HL-60 (cell line): ENCODE measurements at regions not wholly inside any gene's neighbourhood (a gene's known extent, or its start where the extent isn't known, plus 50 kb on each side); places are given as distances from the start of the nearest gene placed in this dataset.

Experiments used
- DNase-seq, 2 experiments: peaks; one replicate each; pipeline ENCODE4 v3.0.0-alpha.2; 2010 to 2020; ENCODE audit warnings: low read depth in 1 of 2, low spot score in 1 of 2
- H3K27ac ChIP-seq: fragments of 250-450 bp; sonication (Bioruptor Pico); replicated peaks from 2 replicates; pipeline ENCODE4 v1.5.1; 2020; ENCODE audit warnings: mild to moderate bottlenecking, moderate library complexity
- H3K27me3 ChIP-seq: fragments of 250-450 bp; sonication (Bioruptor Pico); 2 replicates; pipeline ENCODE4 v1.5.1; 2021; ENCODE audit warnings: mild to moderate bottlenecking, moderate library complexity; ENCODE audit not compliant: insufficient read depth, poor library complexity, severe bottlenecking
- H3K4me3 ChIP-seq: replicated peaks from 2 replicates; pipeline ENCODE4 v1.5.1; 2011; ENCODE audit warnings: mild to moderate bottlenecking, control low read depth, low read length; ENCODE audit not compliant: insufficient read depth
- CTCF ChIP-seq: IDR thresholded peaks from one replicate; pipeline ENCODE4 v1.5.1; 2011; ENCODE audit warnings: low read length, control low read depth, inconsistent platforms; ENCODE audit not compliant: insufficient read depth
- GABPA ChIP-seq: IDR thresholded peaks from 2 replicates; pipeline ENCODE4 v1.6.1; 2012; ENCODE audit warnings: low read depth
- POLR2AphosphoS5 ChIP-seq: IDR thresholded peaks from 2 replicates; pipeline ENCODE4 v1.6.1; 2012; ENCODE audit warnings: low read depth
- REST ChIP-seq: IDR thresholded peaks from 2 replicates; pipeline ENCODE4 v1.6.1; 2012; ENCODE audit warnings: low read depth; ENCODE audit not compliant: insufficient replicate concordance
- SPI1 ChIP-seq: IDR thresholded peaks from 2 replicates; pipeline ENCODE4 v1.6.1; 2012; ENCODE audit warnings: low read depth, mild to moderate bottlenecking, borderline replicate concordance

- no peak overlapping the region for H3K27ac ChIP-seq
- no peaks in the 10 kb centered on the region for H3K27me3 ChIP-seq
- TF ChIP-seq CTCF (no peak), SPI1 (no peak), POLR2AphosphoS5 (no peak), REST (no peak), GABPA (no peak)
- DNase-seq: no peak
- H3K4me3 ChIP-seq: no peak overlapping the region
Measured at GRCh38 chr7:68518060-68518459, 1080.2 kb upstream of the AUTS2 start.

GRCh38 chr7:68524126-68524525 is 1074.1 kb upstream of the AUTS2 start:
- Histone ChIP-seq H3K27ac (no peak overlapping the region), H3K27me3 (no peaks in the 10 kb centered on the region), H3K4me3 (no peak overlapping the region)
- TF ChIP-seq SPI1: no peak
- TF ChIP-seq CTCF: no peak
- TF ChIP-seq POLR2AphosphoS5: no peak
- no peak for TF ChIP-seq GABPA
- no peak for TF ChIP-seq REST
- DNase-seq: no peak

- H3K27ac ChIP-seq: no peak overlapping the region
- no peak overlapping the region for H3K4me3 ChIP-seq
- no peak for DNase-seq
- no peaks in the 10 kb centered on the region for H3K27me3 ChIP-seq
- TF ChIP-seq POLR2AphosphoS5 (no peak), GABPA (no peak), CTCF (no peak), SPI1 (no peak), REST (no peak)
Measured at GRCh38 chr7:68529221-68529620, 1069.1 kb upstream of the AUTS2 start.
